ENCODE measurements at regions not wholly inside any gene's neighbourhood (a gene's known extent, or its start where the extent isn't known, plus 50 kb on each side); places are given as distances from the start of the nearest gene placed in this dataset.

- Histone ChIP-seq H3K9me2 (replicated peaks; ENCODE audit: low read depth, low read length) (no peaks in the 10 kb centered on the region), H3K27me3 (ENCODE audit: insufficient read depth, low read length, poor library complexity, severe bottlenecking) (no peaks in the 10 kb centered on the region), H3K79me2 (ENCODE audit: insufficient read depth, low read length) (no peaks in the 10 kb centered on the region), H3K9ac (ENCODE audit: low read depth, low read length, poor library complexity, severe bottlenecking) (no peak overlapping the region), H3K4me3 (ENCODE audit: low read length, poor library complexity, severe bottlenecking) (no peak overlapping the region), H3F3A (ENCODE audit: low read depth) (no peaks in the 10 kb centered on the region), H2AFZ (ENCODE audit: low read length) (no peak overlapping the region), H3K4me2 (ENCODE audit: low read depth, low read length, poor library complexity, severe bottlenecking) (no peak overlapping the region), H3K4me1 (ENCODE audit: insufficient read depth, low read length, poor library complexity, severe bottlenecking) (no peaks in the 10 kb centered on the region), H4K20me1 (ENCODE audit: insufficient read depth, low read length, poor library complexity, severe bottlenecking) (no peaks in the 10 kb centered on the region), H3K36me3 (ENCODE audit: insufficient read depth, low read length) (no peaks in the 10 kb centered on the region), H3K9me3 (ENCODE audit: insufficient read depth, low read depth, low read length) (no peaks in the 10 kb centered on the region; the same call in 1 of the 2 replicates)
- TF ChIP-seq CTCF (conservative IDR thresholded peaks at IDR 0.05; ENCODE audit: low read length) (no peak), EZH2phosphoT487 (IDR thresholded peaks at IDR 0.05; ENCODE audit: borderline replicate concordance) (no peak)
These were observed 546.3 kb downstream of the TYW1 start for GRCh38 chr7:67542916-67543315.

GRCh38 chr7:67547183-67547907 is 550.7 kb downstream of the TYW1 start:
- H3K9ac ChIP-seq (ENCODE audit: low read depth, low read length, poor library complexity, severe bottlenecking), result no peak overlapping the region
- no peak for TF ChIP-seq EZH2phosphoT487 (IDR thresholded peaks at IDR 0.05; ENCODE audit: borderline replicate concordance)
- no peak for TF ChIP-seq CTCF (conservative IDR thresholded peaks at IDR 0.05; ENCODE audit: low read length)

GRCh38 chr7:67549126-67549525 is 552.5 kb downstream of the TYW1 start:
- H3K9ac ChIP-seq (ENCODE audit: low read depth, low read length, poor library complexity, severe bottlenecking), result no peak overlapping the region

More at GRCh38 chr7:67547183-67547907, 550.7 kb downstream of the TYW1 start:
- H2AFZ ChIP-seq (ENCODE audit: low read length), result no peak overlapping the region
- H3K4me1 ChIP-seq (ENCODE audit: insufficient read depth, low read length, poor library complexity, severe bottlenecking), result no peaks in the 10 kb centered on the region
- H3K36me3 ChIP-seq (ENCODE audit: insufficient read depth, low read length), result no peaks in the 10 kb centered on the region
- no peak overlapping the region for H3K4me2 ChIP-seq (ENCODE audit: low read depth, low read length, poor library complexity, severe bottlenecking)
- H3K27me3 ChIP-seq (ENCODE audit: insufficient read depth, low read length, poor library complexity, severe bottlenecking), result no peaks in the 10 kb centered on the region
- no peak overlapping the region for H3K4me3 ChIP-seq (ENCODE audit: low read length, poor library complexity, severe bottlenecking)
- H4K20me1 ChIP-seq (ENCODE audit: insufficient read depth, low read length, poor library complexity, severe bottlenecking), result no peaks in the 10 kb centered on the region
- peaks cover 3% of the 10 kb centered on the region; the same call in 1 of the 2 replicates for H3K9me3 ChIP-seq (ENCODE audit: insufficient read depth, low read depth, low read length)
- no peaks in the 10 kb centered on the region for H3F3A ChIP-seq (ENCODE audit: low read depth)
- H3K79me2 ChIP-seq (ENCODE audit: insufficient read depth, low read length), result no peaks in the 10 kb centered on the region
- no peaks in the 10 kb centered on the region for H3K9me2 ChIP-seq (replicated peaks; ENCODE audit: low read depth, low read length)

More at GRCh38 chr7:67549126-67549525, 552.5 kb downstream of the TYW1 start:
- no peaks in the 10 kb centered on the region for H3K27me3 ChIP-seq (ENCODE audit: insufficient read depth, low read length, poor library complexity, severe bottlenecking)
- H3K4me3 ChIP-seq (ENCODE audit: low read length, poor library complexity, severe bottlenecking), result no peak overlapping the region
- no peaks in the 10 kb centered on the region for H3K4me1 ChIP-seq (ENCODE audit: insufficient read depth, low read length, poor library complexity, severe bottlenecking)
- peaks cover 3% of the 10 kb centered on the region; the same call in 1 of the 2 replicates for H3K9me3 ChIP-seq (ENCODE audit: insufficient read depth, low read depth, low read length)
- no peak overlapping the region for H2AFZ ChIP-seq (ENCODE audit: low read length)
- no peaks in the 10 kb centered on the region for H3F3A ChIP-seq (ENCODE audit: low read depth)
- H3K79me2 ChIP-seq (ENCODE audit: insufficient read depth, low read length), result no peaks in the 10 kb centered on the region
- no peak for TF ChIP-seq CTCF (conservative IDR thresholded peaks at IDR 0.05; ENCODE audit: low read length)
- TF ChIP-seq EZH2phosphoT487 (IDR thresholded peaks at IDR 0.05; ENCODE audit: borderline replicate concordance), result no peak
- no peaks in the 10 kb centered on the region for H3K9me2 ChIP-seq (replicated peaks; ENCODE audit: low read depth, low read length)
- no peaks in the 10 kb centered on the region for H3K36me3 ChIP-seq (ENCODE audit: insufficient read depth, low read length)
- no peak overlapping the region for H3K4me2 ChIP-seq (ENCODE audit: low read depth, low read length, poor library complexity, severe bottlenecking)
- H4K20me1 ChIP-seq (ENCODE audit: insufficient read depth, low read length, poor library complexity, severe bottlenecking), result no peaks in the 10 kb centered on the region
